Astrocyte (in vitro differentiated cells and primary cell): ENCODE measurements at regions not wholly inside any gene's neighbourhood (a gene's known extent, or its start where the extent isn't known, plus 50 kb on each side); places are given as distances from the start of the nearest gene placed in this dataset.

Source experiments
- CTCF ChIP-seq: IDR thresholded peaks from 2 replicates; pipeline ENCODE4 v1.5.1; 2011; ENCODE audit warnings: low read depth, mild to moderate bottlenecking, inconsistent platforms, low read length, moderate library complexity; ENCODE audit not compliant: insufficient read depth
- EZH2 ChIP-seq: IDR thresholded peaks from 2 replicates; pipeline ENCODE4 v1.6.1; 2012; ENCODE audit warnings: mild to moderate bottlenecking, low read length, inconsistent platforms; ENCODE audit not compliant: insufficient read depth

GRCh38 chr13:44140146-44140545 lies 233.5 kb upstream of the SERP2 start:
- no peak for TF ChIP-seq CTCF
- TF ChIP-seq EZH2 = no peak
